HepG2 (cell line): ENCODE measurements at regions not wholly inside any gene's neighbourhood (a gene's known extent, or its start where the extent isn't known, plus 50 kb on each side); places are given as distances from the start of the nearest gene placed in this dataset.

ENCODE experiments used
- ATAC-seq: fragments of 200-7000 bp; cut with Tn5 transposase; 3 replicates; pipeline ENCODE4 v1.9.1; 2020; ENCODE audit warnings: mild to moderate bottlenecking, moderate library complexity
- BruUV-seq: library from RNA; stranded (reverse); fragments of 400-500 nt; replicated peaks from 2 replicates; lab custom pipeline; 2021; lab: Mats Ljungman, UMichigan
- CTCF ChIA-PET: fragments of 300-600 bp; formaldehyde crosslinking; extraction: SDS; loops from one replicate; lab custom pipeline; 2021; ENCODE audit warnings: low total read pairs, inconsistent platforms, low intra/inter-chr PET ratio; lab: Yijun Ruan, JAX
- POLR2A ChIA-PET: fragments of 350-600 bp; sonication (Branson Sonifier 250); formaldehyde crosslinking; loops from one replicate; lab custom pipeline; 2020; ENCODE audit warnings: antibody characterized with exemption, inconsistent platforms; lab: Yijun Ruan, JAX
- DNase-seq: peaks from one replicate; pipeline ENCODE4 v3.0.0-alpha.2; 2015; ENCODE audit warnings: low spot score
- FAIRE-seq: peaks from 3 replicates; lab custom pipeline; 2011; peaks lifted over from hg19 to GRCh38; lab: Jason Lieb, UNC
- H2AFZ ChIP-seq: one replicate; pipeline ENCODE4 v1.6.1; 2011; ENCODE audit warnings: low read length, inconsistent platforms
- H3K27ac ChIP-seq: fragments of 300-600 bp; 3 replicates; pipeline ENCODE4 v1.8.0; 2011; ENCODE audit warnings: mixed run types, mild to moderate bottlenecking, mixed read lengths, low read length, inconsistent platforms; ENCODE audit not compliant: insufficient read depth; ENCODE audit errors: extremely low read length
- H3K27me3 ChIP-seq, 2 experiments: fragments of 200-600 bp in 1 of 2; 2 replicates in 1 of 2; 3 replicates in 1 of 2; pipeline versions ENCODE4 v1.6.0 to v1.8.0; 2011; ENCODE audit warnings: low read length in 2 of 2, mild to moderate bottlenecking in 2 of 2, moderate library complexity in 2 of 2, inconsistent platforms in 1 of 2; ENCODE audit not compliant: insufficient read depth in 2 of 2, control insufficient read depth in 1 of 2
- H3K36me3 ChIP-seq, 2 experiments: fragments of 200-600 bp in 1 of 2; replicated peaks in 1 of 2; 2 replicates in 1 of 2; 3 replicates in 1 of 2; pipeline versions ENCODE4 v1.5.1 to v1.8.0; 2011; ENCODE audit warnings: low read length in 2 of 2, inconsistent platforms in 1 of 2; ENCODE audit not compliant: insufficient read depth in 2 of 2, control insufficient read depth in 1 of 2
- H3K4me1 ChIP-seq: 2 replicates; pipeline ENCODE4 v1.5.1; 2012; ENCODE audit warnings: low read length, inconsistent platforms; ENCODE audit not compliant: insufficient read depth
- H3K4me2 ChIP-seq: 2 replicates; pipeline ENCODE4 v1.6.0; 2011; ENCODE audit warnings: low read depth, low read length, inconsistent platforms
- H3K4me3 ChIP-seq, 3 experiments: fragments of 200-600 bp in 1 of 3; sonication (generic), shearing (Covaris generic) in 1 of 3; replicated peaks in 1 of 3; 2 replicates each; pipeline ENCODE4 v1.5.1; 2011 to 2016; ENCODE audit warnings: low read length in 3 of 3, inconsistent platforms in 2 of 3, low read depth in 2 of 3, mild to moderate bottlenecking in 2 of 3, control low read depth in 1 of 3, mixed read lengths in 1 of 3; ENCODE audit not compliant: insufficient read depth in 1 of 3
- H3K79me2 ChIP-seq: one replicate; pipeline ENCODE4 v1.6.1; 2011; ENCODE audit warnings: low read length, inconsistent platforms; ENCODE audit not compliant: insufficient read depth
- H3K9ac ChIP-seq: 2 replicates; pipeline ENCODE4 v1.6.0; 2011; ENCODE audit warnings: mild to moderate bottlenecking, low read depth, low read length, inconsistent platforms; ENCODE audit not compliant: insufficient read depth
- H3K9me3 ChIP-seq: 2 replicates; pipeline ENCODE4 v1.5.1; 2012; ENCODE audit warnings: mild to moderate bottlenecking, low read length
- H4K20me1 ChIP-seq: 2 replicates; pipeline ENCODE4 v1.6.0; 2011; ENCODE audit warnings: inconsistent platforms, mild to moderate bottlenecking, low read length, moderate library complexity; ENCODE audit not compliant: insufficient read depth
- ATF2 ChIP-seq: sonication (generic); formaldehyde crosslinking; IDR thresholded peaks from 2 replicates; pipeline ENCODE4 v1.4.0; 2020; ENCODE audit warnings: missing genetic modification reagents
- BRCA1 ChIP-seq: sonication (generic); formaldehyde crosslinking; IDR thresholded peaks from 2 replicates; pipeline ENCODE4 v1.4.0; 2020; ENCODE audit warnings: missing genetic modification reagents
- CAMTA2 ChIP-seq: sonication (generic); formaldehyde crosslinking; IDR thresholded peaks from 2 replicates; pipeline ENCODE4 v1.4.0; 2020; ENCODE audit warnings: mild to moderate bottlenecking, missing genetic modification reagents, borderline replicate concordance
- FOXJ3 ChIP-seq: sonication (generic); formaldehyde crosslinking; IDR thresholded peaks from 2 replicates; pipeline ENCODE4 v1.4.0; 2020; ENCODE audit warnings: missing genetic modification reagents, mild to moderate bottlenecking, borderline replicate concordance
- KAT2B ChIP-seq: fragments of 150-350 bp; IDR thresholded peaks from 2 replicates; pipeline ENCODE4 v1.6.1; 2014; ENCODE audit warnings: low read depth, low read length, borderline replicate concordance
- MTA3 ChIP-seq: sonication (generic); formaldehyde crosslinking; IDR thresholded peaks from 2 replicates; pipeline ENCODE4 v1.4.0; 2020; ENCODE audit warnings: missing genetic modification reagents
- MYC ChIP-seq: sonication (generic); formaldehyde crosslinking; IDR thresholded peaks from 2 replicates; pipeline ENCODE4 v1.9.0; 2021; ENCODE audit warnings: missing genetic modification reagents, borderline replicate concordance
- PLSCR1 ChIP-seq: sonication (generic); formaldehyde crosslinking; IDR thresholded peaks from 2 replicates; pipeline ENCODE4 v1.5.0; 2020; ENCODE audit warnings: missing genetic modification reagents, mild to moderate bottlenecking, borderline replicate concordance
- ZSCAN20 ChIP-seq: sonication (generic); formaldehyde crosslinking; IDR thresholded peaks from 2 replicates; pipeline ENCODE4 v1.4.0; 2020; ENCODE audit warnings: missing genetic modification reagents, mild to moderate bottlenecking, borderline replicate concordance
- WGBS: methylation state at CpG from one replicate; pipeline ENCODE4 v1.1.6; 2017; ENCODE audit warnings: low lambda C conversion rate; 5-methylcytosine and 5-hydroxymethylcytosine counted together
- in situ Hi-C: cut with HindIII; loops from 2 replicates; pipeline ENCODE4 v1.10.0; 2017; ENCODE audit warnings: low pct_unique_long_range_greater_than_20kb; ENCODE audit not compliant: extremely low pct_ligation_motif_present
- intact Hi-C: fragments of 100-400 bp; cut with micrococcal nuclease; formaldehyde crosslinking; loops from one replicate; pipeline ENCODE4 v1.10.0; 2022; ENCODE audit not compliant: unreplicated experiment

GRCh38 chr12:124655048-124655697 is 87.8 kb upstream of the NCOR2 start:
- FAIRE-seq = no peak
- H3K4me2 ChIP-seq = no peak overlapping the region
- H4K20me1 ChIP-seq = no peaks in the 10 kb centered on the region
- no peaks in the 10 kb centered on the region for H3K36me3 ChIP-seq
- H3K9me3 ChIP-seq = no peaks in the 10 kb centered on the region
- WGBS = 30% methylated on average over 18 of the region's 18 CpGs
- ATAC-seq = peak; percentile 27; the same call in 1 of the 3 replicates
- H3K79me2 ChIP-seq = no peaks in the 10 kb centered on the region
- H3K27ac ChIP-seq = no peak overlapping the region
- H3K4me1 ChIP-seq = 0 out of 2 replicates have a peak, but pooled peaks cover 11% of the 10 kb centered on the region
- in situ Hi-C loops (no loop called here), intact Hi-C loops (no loop called here)
- POLR2A ChIA-PET = no interaction called here
- no peak overlapping the region for H2AFZ ChIP-seq
- TF ChIP-seq ATF2 (no peak), PLSCR1 (CRISPR knock-in tag) (no peak), MYC (CRISPR knock-in tag) (no peak), ZSCAN20 (no peak), FOXJ3 (CRISPR knock-in tag) (no peak), KAT2B (no peak), BRCA1 (no peak), MTA3 (CRISPR knock-in tag) (no peak), CAMTA2 (CRISPR knock-in tag) (no peak)
- H3K27me3 ChIP-seq = peaks cover 10 to 55% of the 10 kb centered on the region in 2 experiments; a peak in 4 of 5 replicates
- CTCF ChIA-PET = no interaction called here
- no peak overlapping the region for H3K4me3 ChIP-seq
- BruUV-seq = no TSS peak
- no peak for DNase-seq
- no peak overlapping the region for H3K9ac ChIP-seq
